ENCODE measurements at regions not wholly inside any gene's neighbourhood (a gene's known extent, or its start where the extent isn't known, plus 50 kb on each side); places are given as distances from the start of the nearest gene placed in this dataset.
"Not testable (repeated sequence)": the region's sequence is repeated elsewhere in the genome, so short reads cannot be mapped to it uniquely, and the experiment has no call there.

DNA sequence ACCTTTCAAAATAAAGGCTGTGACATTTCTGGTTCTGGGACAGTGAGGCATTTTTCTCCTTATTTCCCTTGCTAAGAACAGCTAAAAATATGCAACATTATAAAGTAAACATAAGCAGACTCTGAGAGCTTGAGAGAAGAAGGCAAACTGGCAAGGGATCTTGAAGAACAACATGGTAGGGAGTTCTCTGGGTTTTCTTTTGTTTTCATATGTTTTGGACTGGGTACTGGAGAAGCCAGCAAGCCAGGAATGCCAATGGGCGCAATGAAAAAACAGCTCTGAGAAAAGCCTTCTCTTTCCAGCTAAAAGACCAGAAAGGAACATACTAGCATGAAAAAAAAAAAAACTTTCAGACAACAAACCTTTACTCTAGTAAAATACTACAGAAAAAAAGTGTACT lies 351.4 kb upstream of the HS6ST1 start:
- TF ChIP-seq POLR2A (IDR thresholded peaks at IDR 0.05): no peak
- TF ChIP-seq, protein P1, sequence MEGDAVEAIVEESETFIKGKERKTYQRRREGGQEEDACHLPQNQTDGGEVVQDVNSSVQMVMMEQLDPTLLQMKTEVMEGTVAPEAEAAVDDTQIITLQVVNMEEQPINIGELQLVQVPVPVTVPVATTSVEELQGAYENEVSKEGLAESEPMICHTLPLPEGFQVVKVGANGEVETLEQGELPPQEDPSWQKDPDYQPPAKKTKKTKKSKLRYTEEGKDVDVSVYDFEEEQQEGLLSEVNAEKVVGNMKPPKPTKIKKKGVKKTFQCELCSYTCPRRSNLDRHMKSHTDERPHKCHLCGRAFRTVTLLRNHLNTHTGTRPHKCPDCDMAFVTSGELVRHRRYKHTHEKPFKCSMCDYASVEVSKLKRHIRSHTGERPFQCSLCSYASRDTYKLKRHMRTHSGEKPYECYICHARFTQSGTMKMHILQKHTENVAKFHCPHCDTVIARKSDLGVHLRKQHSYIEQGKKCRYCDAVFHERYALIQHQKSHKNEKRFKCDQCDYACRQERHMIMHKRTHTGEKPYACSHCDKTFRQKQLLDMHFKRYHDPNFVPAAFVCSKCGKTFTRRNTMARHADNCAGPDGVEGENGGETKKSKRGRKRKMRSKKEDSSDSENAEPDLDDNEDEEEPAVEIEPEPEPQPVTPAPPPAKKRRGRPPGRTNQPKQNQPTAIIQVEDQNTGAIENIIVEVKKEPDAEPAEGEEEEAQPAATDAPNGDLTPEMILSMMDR (IDR thresholded peaks at IDR 0.05): no peak
- no peak for DNase-seq (ENCODE audit: low spot score in 2 of 2)
- WGBS, 2 donors: 78 to 86% methylated on average over 1 of the region's 1 CpG
- intact Hi-C loops (cut with DNase I; ENCODE audit: low total_unique reads): no loop called here
- H3K4me3 ChIP-seq (ENCODE audit: low read depth, poor library complexity, severe bottlenecking): no peak overlapping the region

DNA sequence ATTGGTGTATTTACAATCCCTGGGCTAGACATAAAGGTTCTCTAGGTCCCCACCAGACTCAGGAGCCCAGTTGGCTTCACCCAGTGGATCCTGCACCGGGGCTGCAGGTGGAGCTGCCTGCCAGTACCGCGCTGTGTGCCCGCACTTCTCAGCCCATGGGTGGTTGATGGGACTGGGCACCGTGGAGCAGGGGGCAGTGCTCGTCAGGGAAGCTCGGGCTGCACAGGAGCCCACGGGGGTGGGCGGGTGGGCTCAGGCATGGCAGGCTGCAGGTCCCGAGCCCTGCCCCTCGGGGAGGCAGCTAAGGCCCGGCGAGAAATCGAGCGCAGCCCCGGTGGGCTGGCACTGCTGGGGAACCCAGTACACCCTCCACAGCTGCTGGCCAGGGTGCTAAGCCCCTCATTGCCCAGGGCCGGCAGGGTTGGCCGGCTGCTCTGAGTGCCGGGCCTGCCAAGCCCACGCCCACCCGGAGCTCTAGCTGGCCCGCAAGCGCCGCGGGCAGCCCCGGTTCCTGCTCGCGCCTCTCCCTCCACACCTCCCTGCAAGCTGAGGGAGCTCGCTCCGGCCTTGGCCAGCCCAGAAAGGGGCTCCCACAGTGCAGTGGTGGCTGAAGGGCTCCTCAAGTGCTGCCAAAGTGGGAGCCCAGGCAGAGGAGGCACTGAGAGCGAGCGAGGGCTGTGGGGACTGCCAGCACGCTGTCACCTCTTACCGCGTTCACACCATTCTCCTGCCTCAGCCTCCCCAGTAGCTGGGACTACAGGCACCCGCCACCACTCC lies 353.5 kb upstream of the HS6ST1 start:
- H3K4me3 ChIP-seq (ENCODE audit: low read depth, poor library complexity, severe bottlenecking); intact Hi-C loops (cut with DNase I; ENCODE audit: low total_unique reads): not testable (repeated sequence)
- peak in 1 of 2 donors; percentile 65 for DNase-seq (ENCODE audit: low spot score in 2 of 2)
- 93 to 94% methylated on average over 7 to 17 of the region's 36 CpGs for WGBS, 2 donors

DNA sequence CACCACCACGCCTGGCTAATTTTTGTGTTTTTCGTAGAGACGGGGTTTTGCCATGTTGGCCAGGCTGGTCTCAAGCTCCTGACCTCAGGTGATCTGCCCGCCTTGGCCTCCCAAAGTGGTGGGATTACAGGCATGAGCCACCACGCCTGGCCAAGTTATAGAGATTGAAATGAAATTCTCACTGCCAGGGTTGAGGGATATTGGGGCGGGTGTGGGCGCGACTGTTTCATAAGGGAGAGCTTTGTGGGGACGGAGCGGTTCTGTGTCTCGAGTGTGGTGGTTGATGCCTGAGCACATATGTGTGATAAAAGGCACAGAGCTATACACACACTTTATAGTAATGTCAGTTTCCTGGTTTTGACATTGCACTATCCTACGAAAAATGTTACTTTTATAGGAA lies 361.0 kb upstream of the HS6ST1 start:
- H3K4me3 ChIP-seq (ENCODE audit: low read depth, poor library complexity, severe bottlenecking); intact Hi-C loops (cut with DNase I; ENCODE audit: low total_unique reads): not testable (repeated sequence)
- peak in 1 of 2 donors; percentile 53 for DNase-seq (ENCODE audit: low spot score in 2 of 2)
- WGBS, 2 donors: 91 to 92% methylated on average over 12 of the region's 12 CpGs

DNA sequence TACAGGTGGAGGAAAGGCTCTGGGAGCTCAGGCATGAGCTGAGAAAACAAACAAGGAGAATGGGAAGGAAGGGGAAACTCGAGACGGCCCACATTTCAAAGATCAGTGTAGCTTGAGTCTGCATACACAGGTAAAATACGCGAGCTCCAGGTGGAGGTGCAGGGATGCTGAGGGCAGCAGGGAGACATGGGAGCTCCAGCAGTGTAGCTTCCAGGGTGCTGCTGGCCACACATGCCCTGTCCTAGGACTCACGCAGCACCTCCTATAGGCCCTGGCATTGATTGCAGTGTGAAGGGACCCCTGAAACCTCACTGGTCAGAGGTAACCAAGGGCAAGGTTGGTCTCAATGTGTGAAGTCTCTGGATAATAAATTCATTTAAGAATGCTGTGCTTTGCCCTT lies 362.8 kb upstream of the HS6ST1 start:
- WGBS, 2 donors: 82% methylated on average over 5 of the region's 5 CpGs
- TF ChIP-seq, protein P1 (IDR thresholded peaks at IDR 0.05): no peak
- TF ChIP-seq POLR2A (IDR thresholded peaks at IDR 0.05): no peak
- peak in 1 of 2 donors; percentile 29 for DNase-seq (ENCODE audit: low spot score in 2 of 2)
- H3K4me3 ChIP-seq (ENCODE audit: low read depth, poor library complexity, severe bottlenecking): no peak overlapping the region
- intact Hi-C loops (cut with DNase I; ENCODE audit: low total_unique reads): no loop called here

DNA sequence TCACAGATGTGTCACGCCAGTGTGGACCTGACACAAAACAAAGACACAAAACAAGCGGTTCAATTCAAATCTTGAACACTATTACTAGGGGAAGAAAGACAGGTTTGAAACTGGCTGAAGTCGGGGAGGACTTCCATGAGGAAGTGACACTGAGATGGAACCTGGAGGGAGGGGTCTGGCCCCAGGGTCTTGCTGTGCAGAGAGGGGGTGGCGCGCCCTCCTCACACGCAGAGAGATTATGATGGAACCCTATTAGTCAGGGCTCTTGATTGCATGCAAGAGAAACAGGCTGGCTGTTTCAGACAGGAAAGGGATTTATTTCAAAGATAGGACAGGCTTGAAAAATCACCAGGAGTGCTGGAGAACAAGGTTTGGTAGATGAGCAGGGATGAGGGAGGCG lies 363.6 kb upstream of the HS6ST1 start:
- no peak overlapping the region for H3K4me3 ChIP-seq (ENCODE audit: low read depth, poor library complexity, severe bottlenecking)
- TF ChIP-seq POLR2A (IDR thresholded peaks at IDR 0.05): no peak
- TF ChIP-seq, protein P1 (IDR thresholded peaks at IDR 0.05): no peak
- intact Hi-C loops (cut with DNase I; ENCODE audit: low total_unique reads): no loop called here
- WGBS, 2 donors: 86 to 89% methylated on average over 7 of the region's 7 CpGs
- DNase-seq (ENCODE audit: low spot score in 2 of 2): peak in 1 of 2 donors; percentile 70

DNA sequence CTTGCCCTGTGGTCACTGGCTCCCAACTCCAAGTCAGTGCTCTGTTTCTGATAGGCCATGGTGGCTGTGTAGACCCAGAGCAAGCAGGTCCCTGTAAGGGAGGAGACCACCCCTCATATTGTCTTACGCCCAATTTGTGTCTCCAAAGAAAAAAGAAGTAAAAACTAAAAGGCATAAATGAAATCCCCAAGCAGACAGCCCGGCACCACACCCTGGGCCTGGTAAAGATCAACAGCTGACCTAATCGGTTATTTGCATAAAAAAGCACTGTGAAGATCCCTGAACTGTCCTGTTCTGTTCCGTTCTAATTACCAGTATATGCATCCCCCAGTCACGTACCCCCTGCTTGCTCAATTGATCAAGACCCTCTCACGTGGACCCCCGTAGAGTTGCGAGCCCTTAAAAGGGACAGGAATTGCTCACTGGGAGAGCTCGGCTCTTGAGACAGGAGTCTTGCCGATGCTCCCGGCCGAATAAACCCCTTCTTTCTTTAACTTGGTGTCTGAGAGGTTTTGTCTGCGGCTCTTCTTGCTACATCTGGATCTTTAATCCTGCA lies 364.1 kb upstream of the HS6ST1 start:
- DNase-seq (ENCODE audit: low spot score in 2 of 2): peak in 1 of 2 donors; percentile 31

More for the DNA sequence above, 364.1 kb upstream of the HS6ST1 start:
- no peak for TF ChIP-seq POLR2A (IDR thresholded peaks at IDR 0.05)
- TF ChIP-seq, protein P1 (IDR thresholded peaks at IDR 0.05): no peak
- 88 to 90% methylated on average over 13 of the region's 13 CpGs for WGBS, 2 donors
- intact Hi-C loops (cut with DNase I; ENCODE audit: low total_unique reads): no loop called here
- no peak overlapping the region for H3K4me3 ChIP-seq (ENCODE audit: low read depth, poor library complexity, severe bottlenecking)

All from lower leg skin (tissue), 4 donors.